ENCODE measurements at regions not wholly inside any gene's neighbourhood (a gene's known extent, or its start where the extent isn't known, plus 50 kb on each side); places are given as distances from the start of the nearest gene placed in this dataset.

- TF ChIP-seq, protein P1, sequence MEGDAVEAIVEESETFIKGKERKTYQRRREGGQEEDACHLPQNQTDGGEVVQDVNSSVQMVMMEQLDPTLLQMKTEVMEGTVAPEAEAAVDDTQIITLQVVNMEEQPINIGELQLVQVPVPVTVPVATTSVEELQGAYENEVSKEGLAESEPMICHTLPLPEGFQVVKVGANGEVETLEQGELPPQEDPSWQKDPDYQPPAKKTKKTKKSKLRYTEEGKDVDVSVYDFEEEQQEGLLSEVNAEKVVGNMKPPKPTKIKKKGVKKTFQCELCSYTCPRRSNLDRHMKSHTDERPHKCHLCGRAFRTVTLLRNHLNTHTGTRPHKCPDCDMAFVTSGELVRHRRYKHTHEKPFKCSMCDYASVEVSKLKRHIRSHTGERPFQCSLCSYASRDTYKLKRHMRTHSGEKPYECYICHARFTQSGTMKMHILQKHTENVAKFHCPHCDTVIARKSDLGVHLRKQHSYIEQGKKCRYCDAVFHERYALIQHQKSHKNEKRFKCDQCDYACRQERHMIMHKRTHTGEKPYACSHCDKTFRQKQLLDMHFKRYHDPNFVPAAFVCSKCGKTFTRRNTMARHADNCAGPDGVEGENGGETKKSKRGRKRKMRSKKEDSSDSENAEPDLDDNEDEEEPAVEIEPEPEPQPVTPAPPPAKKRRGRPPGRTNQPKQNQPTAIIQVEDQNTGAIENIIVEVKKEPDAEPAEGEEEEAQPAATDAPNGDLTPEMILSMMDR (IDR thresholded peaks at IDR 0.05), result no peak
- TF ChIP-seq POLR2AphosphoS5 (IDR thresholded peaks at IDR 0.05; ENCODE audit: insufficient read depth in 1 of 2, low read depth in 1 of 2), result no peak
Observed at GRCh38 chr3:137930976-137931375, 79.0 kb upstream of the CLDN18 start.

All from vagina (tissue), 2 donors.